ENCODE measurements at regions not wholly inside any gene's neighbourhood (a gene's known extent, or its start where the extent isn't known, plus 50 kb on each side); places are given as distances from the start of the nearest gene placed in this dataset.

GRCh38 chr3:70899816-70900215 is 587.4 kb upstream of the MDFIC2 start:
- TF ChIP-seq CTCF (IDR thresholded peaks at IDR 0.05) = no peak

- no peak for TF ChIP-seq CTCF (IDR thresholded peaks at IDR 0.05)
Observed at GRCh38 chr3:70890020-70890394, 577.6 kb upstream of the MDFIC2 start.

DNA sequence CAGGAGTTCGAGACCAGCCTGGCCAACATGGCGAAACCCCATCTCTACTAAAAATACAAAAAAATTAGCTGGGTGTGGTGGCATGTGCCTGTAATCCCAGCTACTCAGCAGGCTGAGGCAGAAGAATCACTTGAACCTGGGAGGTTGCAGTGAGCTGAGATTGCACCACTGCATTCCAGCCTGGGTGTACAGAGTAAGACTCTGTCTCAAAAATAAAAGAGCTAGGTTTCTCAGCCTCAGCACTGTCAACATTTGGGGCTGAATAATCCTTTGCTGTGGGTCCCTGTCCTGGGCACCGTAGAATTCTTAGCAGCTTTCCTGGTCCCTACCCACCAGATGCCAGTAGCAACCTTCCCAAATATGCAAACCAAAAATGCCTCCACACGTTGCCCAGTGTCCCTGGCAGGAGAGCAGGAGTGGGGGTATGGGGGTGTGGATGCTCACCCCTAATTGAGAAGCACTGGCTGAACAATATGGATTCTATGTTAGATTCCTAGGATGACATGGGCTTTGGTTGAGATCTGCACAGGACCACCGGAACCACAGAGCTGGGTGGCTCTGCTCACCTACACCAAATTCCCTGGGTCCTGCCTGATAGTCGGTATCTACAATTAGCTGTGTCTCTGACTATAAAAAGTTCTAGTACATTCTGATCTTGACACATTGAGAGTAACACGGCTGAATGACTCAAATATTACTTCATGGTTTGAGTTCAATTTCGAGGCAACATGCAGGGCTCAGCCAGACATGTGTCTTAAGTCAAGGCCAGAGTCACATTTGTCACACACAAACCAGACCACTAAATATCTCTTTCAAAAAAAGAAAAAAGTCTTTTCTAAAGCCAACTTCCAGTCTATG is 577.0 kb upstream of the MDFIC2 start:
- no peak for TF ChIP-seq CTCF (IDR thresholded peaks at IDR 0.05)

GRCh38 chr3:70885636-70886035 is 573.2 kb upstream of the MDFIC2 start:
- no peak for TF ChIP-seq CTCF (IDR thresholded peaks at IDR 0.05)

- no peak for TF ChIP-seq CTCF (IDR thresholded peaks at IDR 0.05)
Observed at GRCh38 chr3:70882104-70882503, 569.7 kb upstream of the MDFIC2 start.

GRCh38 chr3:70880421-70880820 is 568.0 kb upstream of the MDFIC2 start:
- TF ChIP-seq CTCF (IDR thresholded peaks at IDR 0.05) = no peak

- no peak for TF ChIP-seq CTCF (IDR thresholded peaks at IDR 0.05)
Observed at GRCh38 chr3:70876154-70876553, 563.7 kb upstream of the MDFIC2 start.

DNA sequence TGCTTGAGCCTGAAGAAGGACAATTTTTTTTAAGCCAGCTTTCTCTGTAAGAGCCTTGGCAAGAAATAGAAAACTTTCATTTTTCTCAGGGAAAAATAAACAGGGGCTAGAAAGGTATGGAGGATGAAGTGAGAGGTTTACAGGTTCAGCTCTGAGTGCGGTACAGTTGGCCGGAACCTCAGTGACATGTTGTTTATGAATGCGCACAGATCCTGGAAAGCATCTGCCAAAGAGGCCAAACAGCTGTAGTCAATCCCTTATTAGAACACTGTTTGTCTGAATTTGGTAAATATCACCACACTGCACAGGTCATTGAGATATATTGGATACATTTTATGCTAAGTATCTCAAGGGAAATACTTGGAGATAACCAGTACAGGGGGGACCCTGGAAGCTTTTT is 561.8 kb upstream of the MDFIC2 start:
- TF ChIP-seq CTCF (IDR thresholded peaks at IDR 0.05) = no peak
